Testis (tissue), 2 donors: ENCODE measurements at regions not wholly inside any gene's neighbourhood (a gene's known extent, or its start where the extent isn't known, plus 50 kb on each side); places are given as distances from the start of the nearest gene placed in this dataset.

Experiments
- DNase-seq: peaks from one replicate; pipeline ENCODE4 v3.0.0-alpha.2; 2019
- H3K27ac ChIP-seq, 2 donors: fragments of 200-600 bp; sonication (generic); one replicate each; pipeline ENCODE4 v1.5.1; 2019
- H3K27me3 ChIP-seq: fragments of 200-600 bp; sonication (generic); one replicate; pipeline ENCODE4 v1.5.1; 2019
- H3K36me3 ChIP-seq: fragments of 200-600 bp; sonication (generic); one replicate; pipeline ENCODE4 v1.5.1; 2017; ENCODE audit warnings: low read depth; ENCODE audit errors: missing control alignments
- H3K4me1 ChIP-seq: fragments of 200-600 bp; sonication (generic); one replicate; pipeline ENCODE4 v1.5.1; 2019
- H3K4me3 ChIP-seq, 2 donors: fragments of 200-600 bp; sonication (generic); one replicate each; pipeline ENCODE4 v1.5.1; 2017 to 2019
- H3K9me3 ChIP-seq: fragments of 200-600 bp; sonication (generic); one replicate; pipeline ENCODE4 v1.5.1; 2017
- POLR2A ChIP-seq: fragments of 450-650 bp; IDR thresholded peaks from one replicate; pipeline ENCODE4 v1.6.1; 2017; ENCODE audit warnings: antibody characterized with exemption, mild to moderate bottlenecking, moderate library complexity
- WGBS, 2 donors: methylation state at CpG; one replicate each; pipeline ENCODE4 v1.1.5; 2018; 5-methylcytosine and 5-hydroxymethylcytosine counted together
- intact Hi-C: fragments of 100-400 bp; cut with DNase I; formaldehyde crosslinking; loops from one replicate; pipeline ENCODE4 v1.15.1; 2023; ENCODE audit warnings: low total_unique reads
- TF ChIP-seq, protein P1 (sequence below), 3 experiments: fragments of 450-650 bp in 2 of 3; fragments of 200-600 bp in 1 of 3; sonication (generic) in 1 of 3; IDR thresholded peaks; one replicate each; pipeline ENCODE4 v1.5.1; 2016 to 2019; ENCODE audit warnings: antibody characterized with exemption in 3 of 3, mild to moderate bottlenecking in 2 of 3, moderate library complexity in 1 of 3

GRCh38 chr7:156022483-156023459, 210.5 kb upstream of the SHH start:
- intact Hi-C loops = no loop called here
- TF ChIP-seq POLR2A = no peak
- TF ChIP-seq, protein P1, sequence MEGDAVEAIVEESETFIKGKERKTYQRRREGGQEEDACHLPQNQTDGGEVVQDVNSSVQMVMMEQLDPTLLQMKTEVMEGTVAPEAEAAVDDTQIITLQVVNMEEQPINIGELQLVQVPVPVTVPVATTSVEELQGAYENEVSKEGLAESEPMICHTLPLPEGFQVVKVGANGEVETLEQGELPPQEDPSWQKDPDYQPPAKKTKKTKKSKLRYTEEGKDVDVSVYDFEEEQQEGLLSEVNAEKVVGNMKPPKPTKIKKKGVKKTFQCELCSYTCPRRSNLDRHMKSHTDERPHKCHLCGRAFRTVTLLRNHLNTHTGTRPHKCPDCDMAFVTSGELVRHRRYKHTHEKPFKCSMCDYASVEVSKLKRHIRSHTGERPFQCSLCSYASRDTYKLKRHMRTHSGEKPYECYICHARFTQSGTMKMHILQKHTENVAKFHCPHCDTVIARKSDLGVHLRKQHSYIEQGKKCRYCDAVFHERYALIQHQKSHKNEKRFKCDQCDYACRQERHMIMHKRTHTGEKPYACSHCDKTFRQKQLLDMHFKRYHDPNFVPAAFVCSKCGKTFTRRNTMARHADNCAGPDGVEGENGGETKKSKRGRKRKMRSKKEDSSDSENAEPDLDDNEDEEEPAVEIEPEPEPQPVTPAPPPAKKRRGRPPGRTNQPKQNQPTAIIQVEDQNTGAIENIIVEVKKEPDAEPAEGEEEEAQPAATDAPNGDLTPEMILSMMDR (IDR thresholded peaks at IDR 0.05) = no peak
- WGBS, 2 donors = 86 to 91% methylated on average over 22 to 26 of the region's 26 CpGs

GRCh38 chr7:156021471-156021870, 209.2 kb upstream of the SHH start:
- no peak for TF ChIP-seq POLR2A
- TF ChIP-seq, protein P1 (IDR thresholded peaks at IDR 0.05) = no peak
- DNase-seq = no peak
- Histone ChIP-seq H3K9me3 (no peaks in the 10 kb centered on the region), H3K27me3 (no peaks in the 10 kb centered on the region), H3K4me1 (no peaks in the 10 kb centered on the region), H3K27ac (no peak overlapping the region), H3K4me3 (no peak overlapping the region), H3K36me3 (no peaks in the 10 kb centered on the region)
- intact Hi-C loops = no loop called here
- WGBS, 2 donors = 83 to 91% methylated on average over 9 of the region's 9 CpGs

More at GRCh38 chr7:156022483-156023459, 210.5 kb upstream of the SHH start:
- Histone ChIP-seq H3K27ac (no peak overlapping the region), H3K36me3 (no peaks in the 10 kb centered on the region), H3K27me3 (no peaks in the 10 kb centered on the region), H3K4me3 (no peak overlapping the region), H3K4me1 (no peaks in the 10 kb centered on the region), H3K9me3 (no peaks in the 10 kb centered on the region)
- DNase-seq = no peak

- no peak for DNase-seq
- Histone ChIP-seq H3K4me3 (no peak overlapping the region), H3K4me1 (no peaks in the 10 kb centered on the region), H3K36me3 (no peaks in the 10 kb centered on the region), H3K27me3 (no peaks in the 10 kb centered on the region), H3K27ac (no peak overlapping the region), H3K9me3 (no peaks in the 10 kb centered on the region)
- WGBS, 2 donors = 82 to 84% methylated on average over 5 of the region's 5 CpGs
- intact Hi-C loops = no loop called here
- no peak for TF ChIP-seq POLR2A
- TF ChIP-seq, protein P1 (IDR thresholded peaks at IDR 0.05) = no peak
These were observed 208.3 kb upstream of the SHH start for GRCh38 chr7:156020566-156020965.

- intact Hi-C loops = no loop called here
- Histone ChIP-seq H3K4me3 (no peak overlapping the region), H3K27me3 (no peaks in the 10 kb centered on the region), H3K27ac (no peak overlapping the region), H3K4me1 (no peaks in the 10 kb centered on the region), H3K9me3 (no peaks in the 10 kb centered on the region), H3K36me3 (no peaks in the 10 kb centered on the region)
- 87 to 92% methylated on average over 13 of the region's 13 CpGs for WGBS, 2 donors
- no peak for TF ChIP-seq POLR2A
- TF ChIP-seq, protein P1 (IDR thresholded peaks at IDR 0.05) = no peak
- DNase-seq = no peak
These were observed 207.7 kb upstream of the SHH start for GRCh38 chr7:156019776-156020565.
